H1 (cell line): ENCODE measurements at regions not wholly inside any gene's neighbourhood (a gene's known extent, or its start where the extent isn't known, plus 50 kb on each side); places are given as distances from the start of the nearest gene placed in this dataset.

Source experiments
- CTCF ChIA-PET: fragments of 300-600 bp; sonication (Branson Sonifier 250); formaldehyde crosslinking; loops from one replicate; lab custom pipeline; 2021; ENCODE audit not compliant: partially characterized antibody; lab: Charles Lee
- POLR2A ChIA-PET: fragments of 300-600 bp; sonication (Branson Sonifier 250); formaldehyde crosslinking; loops from one replicate; lab custom pipeline; 2021; ENCODE audit warnings: inconsistent platforms; ENCODE audit not compliant: partially characterized antibody; lab: Charles Lee
- DNase-seq, 2 experiments: peaks; one replicate each; pipeline versions ENCODE4 v3.0.0 to v3.0.0-alpha.2; 2010 to 2022; ENCODE audit warnings: low spot score in 2 of 2, low read depth in 1 of 2, mixed read lengths in 1 of 2
- FAIRE-seq: peaks from 2 replicates; lab custom pipeline; 2011; peaks lifted over from hg19 to GRCh38; lab: Jason Lieb, UNC
- H2AFZ ChIP-seq: 2 replicates; pipeline ENCODE4 v1.8.1; 2012; ENCODE audit warnings: low read length, inconsistent platforms
- H2AK5ac ChIP-seq: 2 replicates; pipeline ENCODE4 v1.6.1; 2013; ENCODE audit warnings: low read depth, low read length
- H2BK120ac ChIP-seq: replicated peaks from 2 replicates; pipeline ENCODE3; 2013; ENCODE audit warnings: low read depth, low read length, inconsistent platforms
- H2BK12ac ChIP-seq: 2 replicates; pipeline ENCODE4 v1.6.1; 2013; ENCODE audit warnings: low read depth, low read length
- H2BK15ac ChIP-seq: 2 replicates; pipeline ENCODE4 v1.6.1; 2013; ENCODE audit warnings: low read length
- H2BK20ac ChIP-seq: 2 replicates; pipeline ENCODE4 v1.6.1; 2013; ENCODE audit warnings: low read length
- H2BK5ac ChIP-seq: 2 replicates; pipeline ENCODE4 v1.6.1; 2013; ENCODE audit warnings: low read depth, low read length
- H3K14ac ChIP-seq: 2 replicates; pipeline ENCODE4 v1.6.1; 2013; ENCODE audit warnings: inconsistent platforms; ENCODE audit not compliant: insufficient read length
- H3K18ac ChIP-seq: 2 replicates; pipeline ENCODE4 v1.6.1; 2013; ENCODE audit warnings: low read length; ENCODE audit errors: extremely low read depth
- H3K23ac ChIP-seq: 2 replicates; pipeline ENCODE4 v1.6.1; 2013; ENCODE audit warnings: inconsistent platforms; ENCODE audit not compliant: insufficient read length
- H3K23me2 ChIP-seq: 2 replicates; pipeline ENCODE4 v1.6.1; 2013; ENCODE audit warnings: low read depth, low read length
- H3K27ac ChIP-seq: 2 replicates; pipeline ENCODE4 v1.6.1; 2011; ENCODE audit warnings: low read depth, low read length, inconsistent platforms
- H3K27me3 ChIP-seq, 4 experiments: replicated peaks in 1 of 4; 1 replicate in 1 of 4; 2 replicates in 3 of 4; pipeline versions ENCODE4 v1.6.1 to v1.8.1; 2011 to 2013; ENCODE audit warnings: low read length in 3 of 4, mild to moderate bottlenecking in 3 of 4, inconsistent platforms in 2 of 4, mixed read lengths in 2 of 4, moderate library complexity in 1 of 4; ENCODE audit not compliant: control insufficient read depth in 3 of 4, insufficient read depth in 3 of 4; ENCODE audit errors: extremely low read depth in 1 of 4
- H3K36me3 ChIP-seq, 4 experiments: 2 replicates each; pipeline versions ENCODE4 v1.6.1 to v1.8.1; 2011 to 2013; ENCODE audit warnings: mild to moderate bottlenecking in 4 of 4, low read length in 3 of 4, moderate library complexity in 2 of 4, control low read depth in 1 of 4, inconsistent platforms in 1 of 4; ENCODE audit not compliant: insufficient read depth in 4 of 4, control insufficient read depth in 2 of 4
- H3K4ac ChIP-seq: replicated peaks from 2 replicates; pipeline ENCODE3; 2013; ENCODE audit warnings: low read length, low read depth, mixed read lengths, inconsistent platforms; ENCODE audit not compliant: insufficient read length
- H3K4me1 ChIP-seq, 4 experiments: replicated peaks in 1 of 4; 1 replicate in 1 of 4; 2 replicates in 3 of 4; pipeline versions ENCODE4 v1.6.1 to v1.8.1; 2011 to 2013; ENCODE audit warnings: low read length in 3 of 4, inconsistent platforms in 2 of 4, mixed read lengths in 1 of 4; ENCODE audit not compliant: insufficient read depth in 4 of 4, control insufficient read depth in 3 of 4
- H3K4me2 ChIP-seq, 2 experiments: 2 replicates each; pipeline versions ENCODE4 v1.6.1 to v1.8.1; 2011 to 2013; ENCODE audit warnings: low read depth in 2 of 2, low read length in 2 of 2, control low read depth in 1 of 2, inconsistent platforms in 1 of 2, mild to moderate bottlenecking in 1 of 2; ENCODE audit not compliant: insufficient read depth in 1 of 2
- H3K4me3 ChIP-seq, 4 experiments: fragments of 200-600, 300-600 bp in 1 of 4; sonication (generic), shearing (Covaris generic), sonication (Bioruptor Twin) in 1 of 4; 2 replicates each; pipeline versions ENCODE4 v1.5.1 to v1.8.1; 2011 to 2016; ENCODE audit warnings: low read length in 4 of 4, low read depth in 3 of 4, control low read depth in 2 of 4, inconsistent platforms in 2 of 4, mild to moderate bottlenecking in 2 of 4, mixed read lengths in 1 of 4, moderate library complexity in 1 of 4; ENCODE audit not compliant: insufficient read depth in 2 of 4; ENCODE audit errors: extremely low read depth in 1 of 4
- H3K56ac ChIP-seq: replicated peaks from 2 replicates; pipeline ENCODE3; 2013; ENCODE audit warnings: low read depth, mild to moderate bottlenecking, mixed read lengths, low read length, inconsistent platforms; ENCODE audit not compliant: insufficient read length
- H3K79me1 ChIP-seq: 2 replicates; pipeline ENCODE4 v1.6.1; 2013; ENCODE audit warnings: low read depth, low read length, control low read depth
- H3K79me2 ChIP-seq, 2 experiments: 2 replicates each; pipeline versions ENCODE4 v1.6.1 to v1.8.1; 2012 to 2013; ENCODE audit warnings: low read length in 2 of 2, mild to moderate bottlenecking in 2 of 2, inconsistent platforms in 1 of 2; ENCODE audit not compliant: insufficient read depth in 2 of 2, control insufficient read depth in 1 of 2
- H3K9ac ChIP-seq, 4 experiments: replicated peaks in 1 of 4; 1 replicate in 1 of 4; 2 replicates in 3 of 4; pipeline versions ENCODE4 v1.6.1 to v1.8.1; 2011 to 2013; ENCODE audit warnings: low read depth in 3 of 4, low read length in 3 of 4, control low read depth in 2 of 4, mild to moderate bottlenecking in 2 of 4, moderate library complexity in 2 of 4, inconsistent platforms in 1 of 4; ENCODE audit errors: extremely low read depth in 1 of 4
- H3K9me3 ChIP-seq, 2 experiments: 2 replicates each; pipeline versions ENCODE4 v1.6.1 to v1.8.1; 2012 to 2013; ENCODE audit warnings: mild to moderate bottlenecking in 2 of 2, moderate library complexity in 2 of 2, control low read depth in 1 of 2, inconsistent platforms in 1 of 2, low read depth in 1 of 2, low read length in 1 of 2, mixed read lengths in 1 of 2; ENCODE audit not compliant: insufficient read depth in 2 of 2
- H4K20me1 ChIP-seq, 2 experiments: replicated peaks in 1 of 2; 2 replicates each; pipeline versions ENCODE3 to v1.8.1; 2011 to 2013; ENCODE audit warnings: inconsistent platforms in 2 of 2, low read length in 2 of 2, mild to moderate bottlenecking in 1 of 2; ENCODE audit not compliant: insufficient read depth in 2 of 2, control insufficient read depth in 1 of 2
- H4K5ac ChIP-seq: 2 replicates; pipeline ENCODE4 v1.6.1; 2013; ENCODE audit warnings: low read length, low read depth, mixed read lengths, inconsistent platforms; ENCODE audit not compliant: insufficient read length
- H4K8ac ChIP-seq: 2 replicates; pipeline ENCODE4 v1.8.0; 2013; ENCODE audit warnings: mild to moderate bottlenecking, moderate library complexity, low read length, inconsistent platforms; ENCODE audit not compliant: insufficient read depth; ENCODE audit errors: extremely low read depth
- H4K91ac ChIP-seq: replicated peaks from 2 replicates; pipeline ENCODE3; 2013; ENCODE audit warnings: low read length, mixed read lengths, inconsistent platforms; ENCODE audit not compliant: insufficient read length
- SAP30 ChIP-seq: fragments of 300-600 bp; sonication (generic); IDR thresholded peaks from 2 replicates; pipeline ENCODE4 v1.7.1; 2012; ENCODE audit warnings: low read length, moderate library complexity, mild to moderate bottlenecking, inconsistent platforms; ENCODE audit not compliant: insufficient read depth, insufficient replicate concordance
- TEAD4 ChIP-seq: IDR thresholded peaks from 2 replicates; pipeline ENCODE4 v1.6.1; 2012; ENCODE audit warnings: low read depth, low read length, inconsistent platforms, mixed read lengths
- WGBS, 2 experiments: shearing (Covaris generic) in 1 of 2; methylation state at CpG; one replicate each; pipeline versions ENCODE4 v1.1.6 to v1.1.7; 2013 to 2015; ENCODE audit warnings: low lambda C conversion rate in 2 of 2, mixed read lengths in 2 of 2, inconsistent platforms in 1 of 2, low coverage in 1 of 2, missing lambda C conversion rate in 1 of 2; ENCODE audit not compliant: insufficient replicate concordance in 2 of 2, insufficient coverage in 1 of 2, insufficient read length in 1 of 2; ENCODE audit errors: extremely low coverage in 1 of 2, missing lambda C conversion rate in 1 of 2; 5-methylcytosine and 5-hydroxymethylcytosine counted together

DNA sequence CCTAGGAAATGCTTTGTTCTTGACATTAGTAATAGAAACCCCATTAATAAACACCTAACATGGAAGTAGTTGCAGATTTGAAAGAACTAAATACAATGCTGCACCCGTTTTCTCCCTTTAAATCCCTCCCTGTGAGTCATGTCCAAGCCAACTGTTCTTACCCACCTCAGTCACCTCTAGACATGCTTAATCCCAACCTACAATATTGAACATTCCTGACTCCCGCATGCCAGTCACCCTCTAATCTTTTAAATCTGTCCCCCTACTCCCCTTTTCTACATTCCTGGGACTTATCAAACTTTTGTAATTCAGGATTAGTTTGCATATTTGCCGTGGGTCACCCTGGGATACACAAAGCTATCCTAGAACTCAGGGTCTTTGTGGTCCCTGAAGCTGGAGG is 374.6 kb downstream of the IRS1 start:
- FAIRE-seq (no peak), DNase-seq (no peak)
- no peak for TF ChIP-seq SAP30
- TF ChIP-seq TEAD4: 0 out of 2 replicates have a peak, but pooled peaks have one; percentile 4
- ChIA-PET CTCF (no interaction called here), POLR2A (no interaction called here)
- Histone ChIP-seq H2BK15ac (no peak overlapping the region), H3K14ac (no peak overlapping the region), H3K4me2 (no peak overlapping the region), H3K9ac (no peak overlapping the region), H3K27me3 (no peaks in the 10 kb centered on the region), H3K79me1 (no peaks in the 10 kb centered on the region), H3K18ac (no peak overlapping the region), H3K9me3 (no peaks in the 10 kb centered on the region), H3K79me2 (no peaks in the 10 kb centered on the region), H2BK20ac (no peak overlapping the region), H4K8ac (no peak overlapping the region), H2BK12ac (no peak overlapping the region), H2AFZ (no peak overlapping the region), H4K20me1 (no peaks in the 10 kb centered on the region), H3K56ac (no peak overlapping the region), H2AK5ac (no peak overlapping the region), H3K4ac (no peak overlapping the region), H2BK120ac (no peak overlapping the region), H3K4me1 (no peaks in the 10 kb centered on the region), H3K23ac (no peak overlapping the region), H3K36me3 (no peaks in the 10 kb centered on the region; a peak in 1 of 8 replicates), H3K27ac (no peak overlapping the region), H3K4me3 (no peak overlapping the region), H2BK5ac (no peak overlapping the region), H4K5ac (no peak overlapping the region), H3K23me2 (no peaks in the 10 kb centered on the region), H4K91ac (no peak overlapping the region)
- 73% methylated on average over 3 of the region's 3 CpGs; no CpG with 5 or more reads in 1 of the 2 experiments for WGBS, 2 experiments
